ENCODE measurements at regions not wholly inside any gene's neighbourhood (a gene's known extent, or its start where the extent isn't known, plus 50 kb on each side); places are given as distances from the start of the nearest gene placed in this dataset.

- no peak overlapping the region for H2BK15ac ChIP-seq (ENCODE audit: low read length)
- H3K79me2 ChIP-seq (ENCODE audit: control insufficient read depth in 1 of 2, insufficient read depth in 2 of 2, low read length in 2 of 2): no peaks in the 10 kb centered on the region
- H3K18ac ChIP-seq (ENCODE audit: extremely low read depth, low read length): no peak overlapping the region
- H2BK20ac ChIP-seq (ENCODE audit: low read length): no peak overlapping the region
- ChIA-PET CTCF (ENCODE audit: partially characterized antibody) (interaction anchor here (1.1 to 1.3 kb wide), 2 partner anchors 8 to 115 kb away, joined by 3 to 9 read pairs; no protein-coding TSS in a partner anchor), POLR2A (ENCODE audit: partially characterized antibody) (no interaction called here)
- H4K20me1 ChIP-seq (replicated peaks in 1 of 2; ENCODE audit: control insufficient read depth in 1 of 2, insufficient read depth in 2 of 2, low read length in 2 of 2): no peaks in the 10 kb centered on the region
- no peak overlapping the region for H4K5ac ChIP-seq (ENCODE audit: insufficient read length, low read depth, low read length)
- DNase-seq (ENCODE audit: low read depth in 1 of 2, low spot score in 2 of 2) (no peak), FAIRE-seq (peak; percentile 62)
- H3K4me2 ChIP-seq (ENCODE audit: insufficient read depth in 1 of 2, low read depth in 2 of 2, low read length in 2 of 2): no peak overlapping the region; a peak in 1 of 4 replicates
- H3K4me3 ChIP-seq (ENCODE audit: extremely low read depth in 1 of 4, insufficient read depth in 2 of 4, low read depth in 3 of 4, low read length in 4 of 4): no peak overlapping the region; a peak in 1 of 8 replicates
- H3K56ac ChIP-seq (replicated peaks; ENCODE audit: insufficient read length, low read depth, low read length): no peak overlapping the region
- H2BK120ac ChIP-seq (replicated peaks; ENCODE audit: low read depth, low read length): no peak overlapping the region
- 84% methylated on average over 2 of the region's 2 CpGs; no CpG with 5 or more reads in 1 of the 2 experiments for WGBS, 2 experiments (ENCODE audit: extremely low coverage in 1 of 2, insufficient coverage in 1 of 2, insufficient read length in 1 of 2, insufficient replicate concordance in 2 of 2, low coverage in 1 of 2, low lambda C conversion rate in 2 of 2, missing lambda C conversion rate in 1 of 2)
- peaks cover 0 to 7% (median 1%) of the 10 kb centered on the region in 4 experiments; a peak in 2 of 7 replicates for H3K4me1 ChIP-seq (replicated peaks in 1 of 4; ENCODE audit: control insufficient read depth in 3 of 4, insufficient read depth in 4 of 4, low read length in 3 of 4)
- H3K14ac ChIP-seq (ENCODE audit: insufficient read length): no peak overlapping the region
- no peak overlapping the region for H4K8ac ChIP-seq (ENCODE audit: extremely low read depth, insufficient read depth, low read length)
- no peaks in the 10 kb centered on the region; the same call in 1 of the 2 replicates for H3K79me1 ChIP-seq (ENCODE audit: low read depth, low read length)
- no peaks in the 10 kb centered on the region for H3K36me3 ChIP-seq (ENCODE audit: control insufficient read depth in 2 of 4, insufficient read depth in 4 of 4, low read length in 3 of 4)
- H3K27me3 ChIP-seq (replicated peaks in 1 of 4; ENCODE audit: control insufficient read depth in 3 of 4, extremely low read depth in 1 of 4, insufficient read depth in 3 of 4, low read length in 3 of 4): peaks cover 0 to 6% (median 2%) of the 10 kb centered on the region in 4 experiments; a peak in 4 of 7 replicates
- TF ChIP-seq RXRA (IDR thresholded peaks at IDR 0.05; ENCODE audit: insufficient read depth, low read depth, low read length) (0 out of 2 replicates have a peak, but pooled peaks have one; percentile 11), RAD21 (IDR thresholded peaks at IDR 0.05 in 1 of 2, conservative IDR thresholded peaks at IDR 0.05 in 1 of 2; ENCODE audit: low read depth in 2 of 2, low read length in 2 of 2) (no peak), TBP (IDR thresholded peaks at IDR 0.05; ENCODE audit: low read depth, low read length) (no peak), CHD1 (IDR thresholded peaks at IDR 0.05; ENCODE audit: low read depth, low read length) (no peak), SP4 (IDR thresholded peaks at IDR 0.05; ENCODE audit: low read length) (no peak), ATF2 (IDR thresholded peaks at IDR 0.05; ENCODE audit: low read length) (no peak)
- no peak overlapping the region for H3K23ac ChIP-seq (ENCODE audit: insufficient read length)
- H2AK5ac ChIP-seq (ENCODE audit: low read depth, low read length): no peak overlapping the region
- H4K91ac ChIP-seq (replicated peaks; ENCODE audit: insufficient read length, low read length): no peak overlapping the region
- H3K23me2 ChIP-seq (ENCODE audit: low read depth, low read length): no peaks in the 10 kb centered on the region
- no peaks in the 10 kb centered on the region for H3K9me3 ChIP-seq (ENCODE audit: insufficient read depth in 2 of 2, low read depth in 1 of 2, low read length in 1 of 2)
- no peak overlapping the region for H2BK5ac ChIP-seq (ENCODE audit: low read depth, low read length)
- H3K9ac ChIP-seq (replicated peaks in 1 of 4; ENCODE audit: extremely low read depth in 1 of 4, low read depth in 3 of 4, low read length in 3 of 4): no peak overlapping the region
- no peak overlapping the region for H2AFZ ChIP-seq (ENCODE audit: low read length)
- H3K27ac ChIP-seq (ENCODE audit: low read depth, low read length): no peak overlapping the region
- H2BK12ac ChIP-seq (ENCODE audit: low read depth, low read length): no peak overlapping the region
- no peak overlapping the region for H3K4ac ChIP-seq (replicated peaks; ENCODE audit: insufficient read length, low read depth, low read length)
Measured at GRCh38 chr2:513981-514706, 163.1 kb downstream of the TMEM18 start.
